GM12878 (cell line): ENCODE measurements at regions not wholly inside any gene's neighbourhood (a gene's known extent, or its start where the extent isn't known, plus 50 kb on each side); places are given as distances from the start of the nearest gene placed in this dataset.

ENCODE experiments used
- ATAC-seq: fragments of 200-7000 bp; cut with Tn5 transposase; 3 replicates; pipeline ENCODE4 v1.9.1; 2020; ENCODE audit warnings: mild to moderate bottlenecking, moderate library complexity
- BruUV-seq: library from RNA; stranded (reverse); fragments of 400-500 nt; replicated peaks from 2 replicates; lab custom pipeline; 2021; lab: Mats Ljungman, UMichigan
- CTCF ChIA-PET: fragments of 300-600 bp; sonication (Branson Sonifier 250); formaldehyde crosslinking; extraction: SDS; loops from one replicate; lab custom pipeline; 2021; ENCODE audit warnings: inconsistent platforms; lab: Yijun Ruan, JAX
- POLR2A ChIA-PET: fragments of 350-600 bp; formaldehyde crosslinking; extraction: SDS; loops from one replicate; lab custom pipeline; 2021; ENCODE audit warnings: inconsistent platforms; lab: Charles Lee
- RAD21 ChIA-PET: fragments of 300-600 bp; sonication (Branson Sonifier 250); formaldehyde crosslinking; loops from one replicate; lab custom pipeline; 2023; ENCODE audit warnings: antibody characterized with exemption; ENCODE audit not compliant: unreplicated experiment; lab: Charles Lee
- SMC1A ChIA-PET: fragments of 300-600 bp; sonication (Branson Sonifier 250); formaldehyde crosslinking; loops from one replicate; lab custom pipeline; 2023; ENCODE audit not compliant: unreplicated experiment, uncharacterized antibody; lab: Charles Lee
- DNase-seq: peaks from one replicate; pipeline ENCODE4 v3.0.0-alpha.2; 2011; ENCODE audit warnings: low read depth, low spot score
- FAIRE-seq: peaks from 3 replicates; lab custom pipeline; 2011; peaks lifted over from hg19 to GRCh38; lab: Jason Lieb, UNC
- H2AFZ ChIP-seq: 2 replicates; pipeline ENCODE4 v1.6.0; 2011; ENCODE audit warnings: low read depth, low read length, control low read depth; ENCODE audit not compliant: control insufficient read depth
- H3K27ac ChIP-seq: 2 replicates; pipeline ENCODE4 v1.5.1; 2011; ENCODE audit warnings: control low read depth; ENCODE audit not compliant: control insufficient read depth, insufficient read depth
- H3K27me3 ChIP-seq, 2 experiments: replicated peaks in 1 of 2; 2 replicates each; pipeline versions ENCODE4 v1.6.0 to v1.6.1; 2011; ENCODE audit warnings: low read length in 1 of 2; ENCODE audit not compliant: control insufficient read depth in 2 of 2, insufficient read depth in 2 of 2
- H3K36me3 ChIP-seq, 2 experiments: 2 replicates each; pipeline ENCODE4 v1.5.1; 2011; ENCODE audit warnings: low read length in 1 of 2; ENCODE audit not compliant: control insufficient read depth in 2 of 2, insufficient read depth in 2 of 2
- H3K4me1 ChIP-seq: 2 replicates; pipeline ENCODE4 v1.6.1; 2011; ENCODE audit warnings: mild to moderate bottlenecking, low read length, moderate library complexity, mixed read lengths; ENCODE audit not compliant: control insufficient read depth, insufficient read depth
- H3K4me2 ChIP-seq: 2 replicates; pipeline ENCODE4 v1.6.0; 2011; ENCODE audit warnings: control low read depth; ENCODE audit not compliant: control insufficient read depth, insufficient read depth
- H3K4me3 ChIP-seq: fragments of 200-600 bp; sonication (generic); 2 replicates; pipeline ENCODE4 v1.5.1; 2016
- H3K79me2 ChIP-seq: 2 replicates; pipeline ENCODE4 v1.6.0; 2011; ENCODE audit warnings: low read length; ENCODE audit not compliant: control insufficient read depth, insufficient read depth
- H3K9ac ChIP-seq: 2 replicates; pipeline ENCODE4 v1.8.0; 2011; ENCODE audit warnings: low read length, control low read depth, mixed read lengths; ENCODE audit not compliant: control insufficient read depth, insufficient read depth
- H3K9me3 ChIP-seq: replicated peaks from 3 replicates; pipeline ENCODE4 v1.5.1; 2011; ENCODE audit warnings: mild to moderate bottlenecking, low read length; ENCODE audit not compliant: control insufficient read depth, insufficient read depth
- H4K20me1 ChIP-seq: 2 replicates; pipeline ENCODE4 v1.6.0; 2011; ENCODE audit not compliant: control insufficient read depth, insufficient read depth
- ATF3 ChIP-seq: IDR thresholded peaks from 2 replicates; pipeline ENCODE4 v1.6.1; 2011; ENCODE audit warnings: low read depth, mild to moderate bottlenecking, low read length, moderate library complexity, borderline replicate concordance; ENCODE audit errors: extremely low read depth
- ATF7 ChIP-seq: fragments of 450-650 bp; IDR thresholded peaks from 2 replicates; pipeline ENCODE4 v1.6.1; 2016; ENCODE audit warnings: low read depth, mild to moderate bottlenecking
- CBX3 ChIP-seq: fragments of 200-600 bp; sonication (generic); IDR thresholded peaks from 2 replicates; pipeline ENCODE4 v1.6.1; 2016; ENCODE audit warnings: low read depth, borderline replicate concordance
- CBX5 ChIP-seq: sonication (generic); IDR thresholded peaks from 2 replicates; pipeline ENCODE4 v1.6.1; 2016; ENCODE audit warnings: low read depth, moderate library complexity, mild to moderate bottlenecking, inconsistent platforms
- HDAC6 ChIP-seq: fragments of 200-600 bp; sonication (generic); IDR thresholded peaks from one replicate; pipeline ENCODE4 v1.8.0; 2017; ENCODE audit warnings: antibody characterized with exemption; ENCODE audit not compliant: unreplicated experiment
- MTA3 ChIP-seq: IDR thresholded peaks from 2 replicates; pipeline ENCODE4 v1.6.1; 2012; ENCODE audit warnings: low read length, inconsistent platforms, borderline replicate concordance
- PRDM15 ChIP-seq: fragments of 450-650 bp; formaldehyde crosslinking; IDR thresholded peaks from 2 replicates; pipeline ENCODE4 v1.4.0; 2020; ENCODE audit warnings: mild to moderate bottlenecking, moderate library complexity
- RCOR1 ChIP-seq: conservative IDR thresholded peaks from 2 replicates; pipeline ENCODE4 v1.6.1; 2012; ENCODE audit warnings: low read depth, low read length, improper control_type of control experiment
- RUNX3 ChIP-seq: IDR thresholded peaks from 2 replicates; pipeline ENCODE4 v1.6.1; 2012; ENCODE audit warnings: low read length, inconsistent platforms
- SREBF1 ChIP-seq: IDR thresholded peaks from 2 replicates; pipeline ENCODE4 v1.6.1; 2012; ENCODE audit warnings: mild to moderate bottlenecking, low read length
- STAT3 ChIP-seq: IDR thresholded peaks from 2 replicates; pipeline ENCODE4 v1.6.1; 2011; ENCODE audit warnings: low read depth, low read length, improper control_type of control experiment
- TARDBP ChIP-seq: IDR thresholded peaks from 2 replicates; pipeline ENCODE4 v1.6.1; 2016; ENCODE audit warnings: borderline replicate concordance
- ZBTB11 ChIP-seq: fragments of 450-650 bp; formaldehyde crosslinking; IDR thresholded peaks from 2 replicates; pipeline ENCODE4 v1.5.0; 2022; ENCODE audit warnings: mild to moderate bottlenecking, missing genetic modification characterization
- ZNF592 ChIP-seq: fragments of 450-650 bp; IDR thresholded peaks from 2 replicates; pipeline ENCODE4 v1.6.1; 2017; ENCODE audit warnings: mild to moderate bottlenecking, moderate library complexity
- ZSCAN29 ChIP-seq: fragments of 450-650 bp; IDR thresholded peaks from 2 replicates; pipeline ENCODE4 v1.6.1; 2017; ENCODE audit warnings: mild to moderate bottlenecking, moderate library complexity
- WGBS: methylation state at CpG from one replicate; pipeline ENCODE4 v1.1.6; 2016; ENCODE audit warnings: low lambda C conversion rate; ENCODE audit not compliant: insufficient replicate concordance, insufficient coverage; ENCODE audit errors: missing lambda C conversion rate; 5-methylcytosine and 5-hydroxymethylcytosine counted together
- in situ Hi-C: fragments of 300-500 bp; cut with MboI; formaldehyde crosslinking; loops from 9 replicates; pipeline ENCODE4 v1.14.3; 2018; ENCODE audit warnings: mixed read lengths
- intact Hi-C: fragments of 100-400 bp; cut with micrococcal nuclease; formaldehyde crosslinking; loops from one replicate; pipeline ENCODE4 v1.14.2; 2022; ENCODE audit not compliant: unreplicated experiment

- Histone ChIP-seq H3K9ac (no peak overlapping the region), H3K4me1 (no peaks in the 10 kb centered on the region), H3K9me3 (no peaks in the 10 kb centered on the region), H2AFZ (no peak overlapping the region), H3K4me2 (no peak overlapping the region), H3K36me3 (no peaks in the 10 kb centered on the region), H3K4me3 (no peak overlapping the region), H4K20me1 (no peaks in the 10 kb centered on the region), H3K27me3 (no peaks in the 10 kb centered on the region), H3K79me2 (no peaks in the 10 kb centered on the region), H3K27ac (no peak overlapping the region)
- DNase-seq (no peak), ATAC-seq (no peak), FAIRE-seq (no peak)
- POLR2A ChIA-PET: no interaction called here
- intact Hi-C loops: no loop called here
- no TSS peak for BruUV-seq
- in situ Hi-C loops: no loop called here
- RAD21 ChIA-PET: no interaction called here
- SMC1A ChIA-PET: no interaction called here
- WGBS: 10% methylated on average over 3 of the region's 3 CpGs
- CTCF ChIA-PET: no interaction called here
- TF ChIP-seq STAT3: no peak
- TF ChIP-seq CBX5: no peak
- TF ChIP-seq ATF7: no peak
- no peak for TF ChIP-seq PRDM15 (CRISPR knock-in tag)
- TF ChIP-seq ZNF592: no peak
- no peak for TF ChIP-seq MTA3
- TF ChIP-seq TARDBP: no peak
- no peak for TF ChIP-seq ATF3
- no peak for TF ChIP-seq CBX3
- no peak for TF ChIP-seq ZBTB11 (CRISPR knock-in tag)
- TF ChIP-seq HDAC6: no peak
- no peak for TF ChIP-seq RCOR1
- no peak for TF ChIP-seq ZSCAN29
- TF ChIP-seq RUNX3: no peak
- TF ChIP-seq SREBF1: no peak
Measured at GRCh38 chr2:76128622-76129021, 417.9 kb upstream of the GCFC2 start.
